GM23248 (cell line): ENCODE measurements at regions not wholly inside any gene's neighbourhood (a gene's known extent, or its start where the extent isn't known, plus 50 kb on each side); places are given as distances from the start of the nearest gene placed in this dataset.

Experiments
- DNase-seq: peaks from one replicate; pipeline ENCODE4 v3.0.0-alpha.2; 2015
- H2AFZ ChIP-seq: fragments of 200-600 bp; sonication (generic); 2 replicates; pipeline ENCODE4 v1.6.1; 2016; ENCODE audit warnings: antibody characterized with exemption
- H3F3A ChIP-seq: fragments of 200-600 bp; sonication (generic); 2 replicates; pipeline ENCODE4 v1.6.1; 2016; ENCODE audit warnings: mild to moderate bottlenecking, antibody characterized with exemption, mixed run types; ENCODE audit not compliant: insufficient read depth
- H3K27ac ChIP-seq: fragments of 200-600 bp; sonication (generic); 2 replicates; pipeline ENCODE4 v1.5.1; 2016; ENCODE audit warnings: mild to moderate bottlenecking
- H3K27me3 ChIP-seq: fragments of 200-600 bp; sonication (generic); replicated peaks from 2 replicates; pipeline ENCODE4 v1.6.1; 2016; ENCODE audit warnings: mild to moderate bottlenecking; ENCODE audit not compliant: insufficient read depth
- H3K36me3 ChIP-seq: fragments of 200-600 bp; sonication (generic); 2 replicates; pipeline ENCODE4 v1.6.1; 2016; ENCODE audit warnings: low read depth, mild to moderate bottlenecking
- H3K4me1 ChIP-seq: fragments of 200-600 bp; sonication (generic); 2 replicates; pipeline ENCODE4 v1.6.1; 2016; ENCODE audit warnings: mild to moderate bottlenecking; ENCODE audit not compliant: insufficient read depth
- H3K4me2 ChIP-seq: fragments of 200-600 bp; sonication (generic); one replicate; pipeline ENCODE4 v1.6.1; 2016; ENCODE audit warnings: mild to moderate bottlenecking; ENCODE audit not compliant: unreplicated experiment
- H3K4me3 ChIP-seq: fragments of 200-600 bp; sonication (generic); 2 replicates; pipeline ENCODE4 v1.5.1; 2016; ENCODE audit warnings: mild to moderate bottlenecking
- H3K79me2 ChIP-seq: fragments of 200-600 bp; sonication (generic); 2 replicates; pipeline ENCODE4 v1.6.1; 2016; ENCODE audit warnings: mild to moderate bottlenecking; ENCODE audit not compliant: insufficient read depth
- H3K9ac ChIP-seq: fragments of 200-600 bp; sonication (generic); 2 replicates; pipeline ENCODE4 v1.6.1; 2016; ENCODE audit warnings: mild to moderate bottlenecking
- H3K9me2 ChIP-seq: fragments of 200-600 bp; sonication (generic); 2 replicates; pipeline ENCODE4 v1.6.1; 2016; ENCODE audit warnings: mixed run types, mild to moderate bottlenecking, moderate library complexity; ENCODE audit not compliant: insufficient read depth
- H3K9me3 ChIP-seq: fragments of 200-600 bp; sonication (generic); one replicate; pipeline ENCODE4 v1.6.1; 2017; ENCODE audit warnings: low read depth
- H4K20me1 ChIP-seq: fragments of 200-600 bp; sonication (generic); 2 replicates; pipeline ENCODE4 v1.6.0; 2016; ENCODE audit not compliant: insufficient read depth
- EZH2 ChIP-seq: fragments of 200-600 bp; sonication (generic); IDR thresholded peaks from 2 replicates; pipeline ENCODE4 v1.6.1; 2018; ENCODE audit warnings: antibody characterized with exemption, mild to moderate bottlenecking; ENCODE audit not compliant: insufficient read depth, poor library complexity, severe bottlenecking
- EZH2phosphoT487 ChIP-seq: fragments of 200-600 bp; sonication (generic); IDR thresholded peaks from 2 replicates; pipeline ENCODE4 v1.6.1; 2018; ENCODE audit warnings: antibody characterized with exemption, moderate library complexity, mild to moderate bottlenecking, low read depth; ENCODE audit not compliant: insufficient read depth
- WGBS, 2 experiments: methylation state at CpG; one replicate each; pipeline ENCODE4 v1.1.6; 2015 to 2017; ENCODE audit warnings: low lambda C conversion rate in 2 of 2, low coverage in 1 of 2; ENCODE audit errors: missing lambda C conversion rate in 2 of 2; 5-methylcytosine and 5-hydroxymethylcytosine counted together
- in situ Hi-C: fragments of 300-500 bp; cut with MboI; formaldehyde crosslinking; loops from 2 replicates; pipeline ENCODE4 v1.15.0; 2020

- DNase-seq: no peak
- H3K4me1 ChIP-seq: no peaks in the 10 kb centered on the region
- H3K4me3 ChIP-seq: no peak overlapping the region
- H2AFZ ChIP-seq: no peak overlapping the region
- H3K79me2 ChIP-seq: no peaks in the 10 kb centered on the region
- H3K4me2 ChIP-seq: no peak overlapping the region
- H3K36me3 ChIP-seq: no peaks in the 10 kb centered on the region
- no peaks in the 10 kb centered on the region for H4K20me1 ChIP-seq
- H3K9ac ChIP-seq: no peak overlapping the region
- H3K9me2 ChIP-seq: no peaks in the 10 kb centered on the region
- WGBS, 2 experiments: 97 to 100% methylated on average over 1 of the region's 1 CpG
- H3K27ac ChIP-seq: no peak overlapping the region
- in situ Hi-C loops: no loop called here
- no peaks in the 10 kb centered on the region for H3K9me3 ChIP-seq
- H3K27me3 ChIP-seq: no peaks in the 10 kb centered on the region
- H3F3A ChIP-seq: no peaks in the 10 kb centered on the region
- TF ChIP-seq EZH2 (no peak), EZH2phosphoT487 (no peak)
Observed at GRCh38 chr1:119268879-119269278, 99.7 kb upstream of the HAO2 start.

- Histone ChIP-seq H3K79me2 (no peaks in the 10 kb centered on the region), H3K4me1 (peaks cover 31% of the 10 kb centered on the region), H3K9me3 (no peaks in the 10 kb centered on the region), H3K9ac (peak overlapping the region; percentile 11; the same call in 1 of the 2 replicates), H3K36me3 (no peaks in the 10 kb centered on the region), H3K4me2 (peak overlapping the region; percentile 39), H4K20me1 (no peaks in the 10 kb centered on the region), H3K4me3 (peak overlapping the region; percentile 38), H3K9me2 (no peaks in the 10 kb centered on the region), H3F3A (peaks cover 27% of the 10 kb centered on the region), H3K27me3 (no peaks in the 10 kb centered on the region), H3K27ac (peak overlapping the region; percentile 27), H2AFZ (peak overlapping the region; percentile 49)
- peak; percentile 80 for DNase-seq
- WGBS, 2 experiments: 20 to 21% methylated on average over 6 of the region's 6 CpGs
- no peak for TF ChIP-seq EZH2
- TF ChIP-seq EZH2phosphoT487: no peak
- in situ Hi-C loops: no loop called here
Observed at GRCh38 chr1:119275145-119276134, 93.1 kb upstream of the HAO2 start.

DNA sequence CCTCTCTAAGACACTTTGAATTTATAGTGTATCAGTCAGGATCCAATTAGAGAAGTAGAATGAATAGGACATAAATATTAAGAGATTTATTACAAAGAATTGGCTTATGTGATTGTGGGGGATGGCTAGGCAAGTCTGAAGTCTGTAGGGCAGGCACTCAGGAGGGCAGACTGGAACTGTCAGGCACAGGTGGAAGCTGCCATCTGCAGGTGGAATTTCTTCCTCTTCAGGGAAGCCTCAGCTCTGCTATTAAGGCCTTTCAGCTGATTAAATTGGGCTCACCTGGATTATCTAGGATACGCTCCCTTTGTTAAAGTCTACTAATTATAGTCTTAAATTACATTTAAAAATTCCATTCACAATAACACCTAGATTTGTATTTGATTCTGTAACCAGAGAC, 92.0 kb upstream of the HAO2 start:
- no peak for TF ChIP-seq EZH2
- TF ChIP-seq EZH2phosphoT487: no peak
- 100% methylated on average over 1 of the region's 1 CpG for WGBS, 2 experiments
- no peaks in the 10 kb centered on the region for H4K20me1 ChIP-seq
- H2AFZ ChIP-seq: peak overlapping the region; percentile 49; the same call in 1 of the 2 replicates
- H3K27me3 ChIP-seq: no peaks in the 10 kb centered on the region
- no peak overlapping the region for H3K9ac ChIP-seq
- in situ Hi-C loops: no loop called here
- peaks cover 39% of the 10 kb centered on the region for H3F3A ChIP-seq
- no peaks in the 10 kb centered on the region for H3K9me3 ChIP-seq
- H3K4me2 ChIP-seq: peak overlapping the region; percentile 39
- DNase-seq: no peak
- peaks cover 41% of the 10 kb centered on the region for H3K4me1 ChIP-seq
- H3K27ac ChIP-seq: no peak overlapping the region
- H3K36me3 ChIP-seq: no peaks in the 10 kb centered on the region
- H3K79me2 ChIP-seq: no peaks in the 10 kb centered on the region
- no peak overlapping the region for H3K4me3 ChIP-seq
- no peaks in the 10 kb centered on the region for H3K9me2 ChIP-seq

DNA sequence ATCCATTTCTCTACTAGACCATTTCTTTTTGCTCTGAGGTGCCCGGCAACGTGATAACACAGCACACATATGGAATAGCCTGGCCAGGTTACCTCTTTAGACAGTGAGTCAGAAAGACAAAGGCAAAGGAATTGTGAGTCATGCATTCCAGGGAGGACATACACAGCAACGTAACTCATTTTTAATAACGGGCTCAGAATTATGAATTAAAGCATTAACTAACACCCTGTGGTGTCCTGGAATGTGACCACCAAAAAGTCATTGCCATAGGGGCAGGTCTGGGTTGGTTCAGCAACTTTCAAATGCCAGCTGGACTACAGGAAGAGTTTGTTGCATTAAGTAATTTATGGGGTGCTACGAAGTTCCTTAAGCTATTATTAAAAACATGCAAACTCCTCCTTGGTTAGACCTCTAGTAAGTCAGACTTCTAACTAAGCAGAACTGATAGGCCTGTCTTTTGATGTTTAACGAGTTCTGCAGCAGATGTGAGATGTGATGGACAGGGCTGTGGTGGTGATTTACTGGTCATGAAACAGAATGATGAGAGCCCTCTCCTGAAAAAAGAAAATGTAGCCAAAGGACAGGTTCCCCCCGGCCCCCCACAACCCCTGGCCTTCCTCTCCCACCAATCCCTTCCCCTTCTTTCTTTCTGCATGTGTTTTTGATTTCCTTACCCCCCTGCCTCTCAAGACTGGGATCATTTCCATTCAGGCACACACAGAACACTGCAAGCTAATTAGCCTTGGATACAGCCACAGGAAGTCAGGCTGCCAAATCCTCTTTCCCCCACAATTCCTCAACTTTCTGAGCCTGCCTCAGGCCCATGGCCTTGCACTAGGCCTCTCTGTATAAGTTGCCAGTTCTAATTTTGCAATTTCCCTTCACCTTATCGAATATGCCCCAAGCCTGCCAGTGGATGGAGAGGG, 88.9 kb upstream of the HAO2 start:
- Histone ChIP-seq H3K4me2 (peak overlapping the region; percentile 64), H3K27ac (peak overlapping the region; percentile 68), H3K36me3 (no peaks in the 10 kb centered on the region), H3K9ac (peak overlapping the region; percentile 24; the same call in 1 of the 2 replicates), H2AFZ (peak overlapping the region; percentile 26), H4K20me1 (no peaks in the 10 kb centered on the region), H3K9me3 (no peaks in the 10 kb centered on the region), H3K4me1 (peaks cover 41% of the 10 kb centered on the region), H3K4me3 (peak overlapping the region; percentile 13; the same call in 1 of the 2 replicates), H3K79me2 (no peaks in the 10 kb centered on the region), H3K27me3 (no peaks in the 10 kb centered on the region), H3K9me2 (no peaks in the 10 kb centered on the region), H3F3A (peaks cover 40% of the 10 kb centered on the region)
- no peak for TF ChIP-seq EZH2
- no peak for TF ChIP-seq EZH2phosphoT487
- DNase-seq: peak; percentile 95
- in situ Hi-C loops: loop anchor here (10.0 kb wide), 1 partner anchor 85 kb away; the partner anchor contains the start of gene HAO2
- WGBS, 2 experiments: 3 to 4% methylated on average over 7 to 8 of the region's 8 CpGs
